Activated naive CD8-positive, alpha-beta T cell treated with anti-CD3 and anti-CD28 coated beads for 36 hours (primary cell): ENCODE measurements at regions not wholly inside any gene's neighbourhood (a gene's known extent, or its start where the extent isn't known, plus 50 kb on each side); places are given as distances from the start of the nearest gene placed in this dataset.
"Not testable (repeated sequence)": the region's sequence is repeated elsewhere in the genome, so short reads cannot be mapped to it uniquely, and the experiment has no call there.

Experiments
- DNase-seq: peaks from one replicate; pipeline ENCODE4 v3.0.0; 2021
- H3K27ac Mint-ChIP-seq: one replicate; pipeline ENCODE4 v1.8.0; 2022; ENCODE audit warnings: mild to moderate bottlenecking, moderate library complexity, mixed read lengths
- H3K27me3 Mint-ChIP-seq: one replicate; pipeline ENCODE4 v1.8.0; 2022; ENCODE audit warnings: mild to moderate bottlenecking, mixed read lengths
- H3K36me3 Mint-ChIP-seq: one replicate; pipeline ENCODE4 v1.8.0; 2021; ENCODE audit warnings: mild to moderate bottlenecking, mixed read lengths
- H3K4me1 Mint-ChIP-seq: one replicate; pipeline ENCODE4 v1.8.0; 2021; ENCODE audit warnings: mixed read lengths
- H3K4me3 Mint-ChIP-seq: one replicate; pipeline ENCODE4 v1.8.0; 2022; ENCODE audit warnings: mild to moderate bottlenecking, moderate library complexity, mixed read lengths
- H3K9me3 Mint-ChIP-seq: one replicate; pipeline ENCODE4 v1.8.0; 2022; ENCODE audit warnings: mixed read lengths

GRCh38 chr1:195756109-195756508 is 852.1 kb downstream of the KCNT2 start:
- H3K4me1 Mint-ChIP-seq, result no peaks in the 10 kb centered on the region
- no peaks in the 10 kb centered on the region for H3K27me3 Mint-ChIP-seq
- no peak for DNase-seq
- no peak overlapping the region for H3K4me3 Mint-ChIP-seq
- no peaks in the 10 kb centered on the region for H3K36me3 Mint-ChIP-seq
- no peaks in the 10 kb centered on the region for H3K9me3 Mint-ChIP-seq
- H3K27ac Mint-ChIP-seq, result no peak overlapping the region

GRCh38 chr1:195754874-195755273 is 853.4 kb downstream of the KCNT2 start:
- H3K36me3 Mint-ChIP-seq, result no peaks in the 10 kb centered on the region
- no peaks in the 10 kb centered on the region for H3K4me1 Mint-ChIP-seq
- DNase-seq, result no peak
- no peak overlapping the region for H3K27ac Mint-ChIP-seq
- H3K9me3 Mint-ChIP-seq, result no peaks in the 10 kb centered on the region
- H3K4me3 Mint-ChIP-seq, result no peak overlapping the region
- no peaks in the 10 kb centered on the region for H3K27me3 Mint-ChIP-seq

GRCh38 chr1:195754303-195754702 is 853.9 kb downstream of the KCNT2 start:
- H3K36me3 Mint-ChIP-seq, result no peaks in the 10 kb centered on the region
- H3K27me3 Mint-ChIP-seq, result no peaks in the 10 kb centered on the region
- no peaks in the 10 kb centered on the region for H3K4me1 Mint-ChIP-seq
- H3K9me3 Mint-ChIP-seq, result no peaks in the 10 kb centered on the region
- no peak for DNase-seq
- H3K4me3 Mint-ChIP-seq, result no peak overlapping the region
- no peak overlapping the region for H3K27ac Mint-ChIP-seq

- Mint-ChIP-seq H3K4me3 (no peak overlapping the region), H3K27ac (no peak overlapping the region), H3K4me1 (no peaks in the 10 kb centered on the region), H3K36me3 (no peaks in the 10 kb centered on the region), H3K9me3 (peaks cover 1% of the 10 kb centered on the region), H3K27me3 (no peaks in the 10 kb centered on the region)
- DNase-seq, result no peak
These were observed 859.3 kb downstream of the KCNT2 start for GRCh38 chr1:195748969-195749368.

- Mint-ChIP-seq H3K4me1 (no peaks in the 10 kb centered on the region), H3K27ac (no peak overlapping the region), H3K36me3 (no peaks in the 10 kb centered on the region), H3K9me3 (peaks cover 9% of the 10 kb centered on the region), H3K4me3 (no peak overlapping the region), H3K27me3 (no peaks in the 10 kb centered on the region)
- no peak for DNase-seq
These were observed 862.8 kb downstream of the KCNT2 start for GRCh38 chr1:195745189-195746010.

GRCh38 chr1:195744256-195744655 is 864.0 kb downstream of the KCNT2 start:
- Mint-ChIP-seq H3K27ac (no peak overlapping the region), H3K9me3 (peaks cover 12% of the 10 kb centered on the region), H3K4me1 (no peaks in the 10 kb centered on the region), H3K27me3 (no peaks in the 10 kb centered on the region), H3K4me3 (no peak overlapping the region), H3K36me3 (no peaks in the 10 kb centered on the region)
- DNase-seq, result no peak

- H3K27ac Mint-ChIP-seq, result no peak overlapping the region
- DNase-seq, result no peak
- no peaks in the 10 kb centered on the region for H3K36me3 Mint-ChIP-seq
- H3K27me3 Mint-ChIP-seq, result no peaks in the 10 kb centered on the region
- H3K4me3 Mint-ChIP-seq, result no peak overlapping the region
- peaks cover 12% of the 10 kb centered on the region for H3K9me3 Mint-ChIP-seq
- H3K4me1 Mint-ChIP-seq, result no peaks in the 10 kb centered on the region
These were observed 867.4 kb downstream of the KCNT2 start for GRCh38 chr1:195740862-195741261.

- no peaks in the 10 kb centered on the region for H3K36me3 Mint-ChIP-seq
- no peak for DNase-seq
- no peaks in the 10 kb centered on the region for H3K27me3 Mint-ChIP-seq
- H3K4me3 Mint-ChIP-seq, result no peak overlapping the region
- H3K9me3 Mint-ChIP-seq, result peaks cover 10% of the 10 kb centered on the region
- no peaks in the 10 kb centered on the region for H3K4me1 Mint-ChIP-seq
- no peak overlapping the region for H3K27ac Mint-ChIP-seq
These were observed 869.1 kb downstream of the KCNT2 start for GRCh38 chr1:195738966-195739650.

GRCh38 chr1:195735140-195735539 is 873.1 kb downstream of the KCNT2 start:
- no peak overlapping the region for H3K4me3 Mint-ChIP-seq
- no peaks in the 10 kb centered on the region for H3K9me3 Mint-ChIP-seq
- no peaks in the 10 kb centered on the region for H3K36me3 Mint-ChIP-seq
- H3K27ac Mint-ChIP-seq, result no peak overlapping the region
- H3K27me3 Mint-ChIP-seq, result no peaks in the 10 kb centered on the region
- no peak for DNase-seq
- no peaks in the 10 kb centered on the region for H3K4me1 Mint-ChIP-seq

- no peaks in the 10 kb centered on the region for H3K9me3 Mint-ChIP-seq
- no peaks in the 10 kb centered on the region for H3K36me3 Mint-ChIP-seq
- no peak for DNase-seq
- H3K27ac Mint-ChIP-seq, result no peak overlapping the region
- no peak overlapping the region for H3K4me3 Mint-ChIP-seq
- H3K27me3 Mint-ChIP-seq, result no peaks in the 10 kb centered on the region
- H3K4me1 Mint-ChIP-seq, result no peaks in the 10 kb centered on the region
These were observed 874.4 kb downstream of the KCNT2 start for GRCh38 chr1:195733826-195734225.

GRCh38 chr1:195733408-195733807 is 874.8 kb downstream of the KCNT2 start:
- DNase-seq, result no peak
- no peaks in the 10 kb centered on the region for H3K36me3 Mint-ChIP-seq
- H3K27me3 Mint-ChIP-seq, result no peaks in the 10 kb centered on the region
- no peaks in the 10 kb centered on the region for H3K9me3 Mint-ChIP-seq
- H3K4me1 Mint-ChIP-seq, result no peaks in the 10 kb centered on the region
- H3K4me3 Mint-ChIP-seq, result no peak overlapping the region
- no peak overlapping the region for H3K27ac Mint-ChIP-seq

GRCh38 chr1:195731385-195731784 is 876.9 kb downstream of the KCNT2 start:
- no peaks in the 10 kb centered on the region for H3K27me3 Mint-ChIP-seq
- H3K4me3 Mint-ChIP-seq, result no peak overlapping the region
- H3K4me1 Mint-ChIP-seq, result no peaks in the 10 kb centered on the region
- no peaks in the 10 kb centered on the region for H3K9me3 Mint-ChIP-seq
- no peak overlapping the region for H3K27ac Mint-ChIP-seq
- no peaks in the 10 kb centered on the region for H3K36me3 Mint-ChIP-seq
- no peak for DNase-seq

GRCh38 chr1:195723796-195724194 is 884.4 kb downstream of the KCNT2 start:
- H3K27ac Mint-ChIP-seq, result no peak overlapping the region
- no peak for DNase-seq
- H3K4me1 Mint-ChIP-seq, result no peaks in the 10 kb centered on the region
- peaks cover 4% of the 10 kb centered on the region for H3K9me3 Mint-ChIP-seq
- no peak overlapping the region for H3K4me3 Mint-ChIP-seq
- H3K27me3 Mint-ChIP-seq, result no peaks in the 10 kb centered on the region
- no peaks in the 10 kb centered on the region for H3K36me3 Mint-ChIP-seq

- not testable (repeated sequence) for H3K4me3 Mint-ChIP-seq, H3K4me1 Mint-ChIP-seq, H3K27ac Mint-ChIP-seq, H3K9me3 Mint-ChIP-seq, H3K36me3 Mint-ChIP-seq, DNase-seq, H3K27me3 Mint-ChIP-seq
These were observed 885.1 kb downstream of the KCNT2 start for GRCh38 chr1:195722852-195723795.

GRCh38 chr1:195722146-195722545 is 886.1 kb downstream of the KCNT2 start:
- not testable (repeated sequence) for H3K4me3 Mint-ChIP-seq, H3K36me3 Mint-ChIP-seq, H3K27ac Mint-ChIP-seq, H3K9me3 Mint-ChIP-seq, H3K4me1 Mint-ChIP-seq, DNase-seq, H3K27me3 Mint-ChIP-seq
